SK-N-SH treated with all-trans-retinoic acid at 6 μM for 48 hours (cell line): ENCODE measurements at regions not wholly inside any gene's neighbourhood (a gene's known extent, or its start where the extent isn't known, plus 50 kb on each side); places are given as distances from the start of the nearest gene placed in this dataset.

Source experiments
- BACH2 ChIP-seq: fragments of 250-450 bp; sonication (Bioruptor Pico); IDR thresholded peaks from 2 replicates; pipeline ENCODE4 v1.9.0; 2021; ENCODE audit warnings: mild to moderate bottlenecking, borderline replicate concordance
- CSDC2 ChIP-seq: fragments of 250-450 bp; sonication (Bioruptor Pico); IDR thresholded peaks from 2 replicates; pipeline ENCODE4 v1.5.0; 2020; ENCODE audit warnings: mild to moderate bottlenecking, moderate library complexity
- OSR1 ChIP-seq: fragments of 250-450 bp; sonication (Bioruptor Pico); IDR thresholded peaks from 2 replicates; pipeline ENCODE4 v1.8.0; 2022; ENCODE audit warnings: moderate library complexity, mild to moderate bottlenecking, inconsistent platforms
- RARB ChIP-seq: fragments of 250-450 bp; sonication (Bioruptor Pico); IDR thresholded peaks from 2 replicates; pipeline ENCODE4 v1.8.0; 2021; ENCODE audit warnings: mild to moderate bottlenecking, moderate library complexity
- ZC3H10 ChIP-seq: fragments of 250-450 bp; sonication (Bioruptor Pico); IDR thresholded peaks from 2 replicates; pipeline ENCODE4 v1.5.1; 2021; ENCODE audit warnings: mild to moderate bottlenecking, moderate library complexity
- ZFP3 ChIP-seq: fragments of 250-450 bp; sonication (Bioruptor Pico); IDR thresholded peaks from 2 replicates; pipeline ENCODE4 v1.5.0; 2020; ENCODE audit warnings: mild to moderate bottlenecking, moderate library complexity
- ZNF565 ChIP-seq: fragments of 450-650 bp; formaldehyde crosslinking; conservative IDR thresholded peaks from 2 replicates; pipeline ENCODE4 v1.5.0; 2020; ENCODE audit warnings: low read depth, mild to moderate bottlenecking, moderate library complexity
- TF ChIP-seq, protein P1 (sequence below): fragments of 250-450 bp; sonication (Bioruptor Pico); IDR thresholded peaks from 2 replicates; pipeline ENCODE4 v1.5.0; 2020; ENCODE audit warnings: mild to moderate bottlenecking, moderate library complexity
- TF ChIP-seq, protein P2 (sequence below): fragments of 250-450 bp; sonication (Bioruptor Pico); IDR thresholded peaks from 2 replicates; pipeline ENCODE4 v1.5.1; 2020; ENCODE audit warnings: low read depth, mild to moderate bottlenecking, moderate library complexity
- TF ChIP-seq, protein P3 (sequence below): fragments of 250-450 bp; sonication (Bioruptor Pico); IDR thresholded peaks from 2 replicates; pipeline ENCODE4 v1.5.1; 2021; ENCODE audit warnings: mild to moderate bottlenecking, moderate library complexity

DNA sequence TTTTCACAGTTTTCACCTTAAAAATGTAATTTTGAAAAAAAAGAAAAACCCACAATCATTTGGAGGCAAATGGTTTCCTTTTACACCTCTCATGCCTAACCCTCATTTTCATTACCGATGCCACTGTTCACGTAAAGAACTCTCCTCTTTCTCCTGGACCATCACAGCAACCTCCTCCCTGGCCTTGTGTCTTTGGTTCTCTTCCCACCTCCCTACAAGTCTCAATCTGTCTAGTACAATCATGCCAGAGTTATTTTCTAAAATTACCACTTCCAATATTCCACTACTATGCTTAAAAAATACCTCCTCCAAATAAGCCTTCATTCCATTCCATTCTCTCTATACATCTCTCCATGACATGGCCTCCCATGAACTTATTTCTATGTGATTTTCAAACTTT is 77.9 kb upstream of the RIT2 start:
- TF ChIP-seq, protein P1, sequence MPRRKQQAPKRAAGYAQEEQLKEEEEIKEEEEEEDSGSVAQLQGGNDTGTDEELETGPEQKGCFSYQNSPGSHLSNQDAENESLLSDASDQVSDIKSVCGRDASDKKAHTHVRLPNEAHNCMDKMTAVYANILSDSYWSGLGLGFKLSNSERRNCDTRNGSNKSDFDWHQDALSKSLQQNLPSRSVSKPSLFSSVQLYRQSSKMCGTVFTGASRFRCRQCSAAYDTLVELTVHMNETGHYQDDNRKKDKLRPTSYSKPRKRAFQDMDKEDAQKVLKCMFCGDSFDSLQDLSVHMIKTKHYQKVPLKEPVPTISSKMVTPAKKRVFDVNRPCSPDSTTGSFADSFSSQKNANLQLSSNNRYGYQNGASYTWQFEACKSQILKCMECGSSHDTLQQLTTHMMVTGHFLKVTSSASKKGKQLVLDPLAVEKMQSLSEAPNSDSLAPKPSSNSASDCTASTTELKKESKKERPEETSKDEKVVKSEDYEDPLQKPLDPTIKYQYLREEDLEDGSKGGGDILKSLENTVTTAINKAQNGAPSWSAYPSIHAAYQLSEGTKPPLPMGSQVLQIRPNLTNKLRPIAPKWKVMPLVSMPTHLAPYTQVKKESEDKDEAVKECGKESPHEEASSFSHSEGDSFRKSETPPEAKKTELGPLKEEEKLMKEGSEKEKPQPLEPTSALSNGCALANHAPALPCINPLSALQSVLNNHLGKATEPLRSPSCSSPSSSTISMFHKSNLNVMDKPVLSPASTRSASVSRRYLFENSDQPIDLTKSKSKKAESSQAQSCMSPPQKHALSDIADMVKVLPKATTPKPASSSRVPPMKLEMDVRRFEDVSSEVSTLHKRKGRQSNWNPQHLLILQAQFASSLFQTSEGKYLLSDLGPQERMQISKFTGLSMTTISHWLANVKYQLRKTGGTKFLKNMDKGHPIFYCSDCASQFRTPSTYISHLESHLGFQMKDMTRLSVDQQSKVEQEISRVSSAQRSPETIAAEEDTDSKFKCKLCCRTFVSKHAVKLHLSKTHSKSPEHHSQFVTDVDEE (CRISPR knock-in tag) = no peak
- TF ChIP-seq ZC3H10 (CRISPR knock-in tag) (no peak), RARB (CRISPR knock-in tag) (no peak), OSR1 (CRISPR knock-in tag) (no peak), CSDC2 (CRISPR knock-in tag) (no peak), ZNF565 (CRISPR knock-in tag) (no peak), ZFP3 (CRISPR knock-in tag) (no peak), BACH2 (CRISPR knock-in tag) (no peak)
- TF ChIP-seq, protein P2, sequence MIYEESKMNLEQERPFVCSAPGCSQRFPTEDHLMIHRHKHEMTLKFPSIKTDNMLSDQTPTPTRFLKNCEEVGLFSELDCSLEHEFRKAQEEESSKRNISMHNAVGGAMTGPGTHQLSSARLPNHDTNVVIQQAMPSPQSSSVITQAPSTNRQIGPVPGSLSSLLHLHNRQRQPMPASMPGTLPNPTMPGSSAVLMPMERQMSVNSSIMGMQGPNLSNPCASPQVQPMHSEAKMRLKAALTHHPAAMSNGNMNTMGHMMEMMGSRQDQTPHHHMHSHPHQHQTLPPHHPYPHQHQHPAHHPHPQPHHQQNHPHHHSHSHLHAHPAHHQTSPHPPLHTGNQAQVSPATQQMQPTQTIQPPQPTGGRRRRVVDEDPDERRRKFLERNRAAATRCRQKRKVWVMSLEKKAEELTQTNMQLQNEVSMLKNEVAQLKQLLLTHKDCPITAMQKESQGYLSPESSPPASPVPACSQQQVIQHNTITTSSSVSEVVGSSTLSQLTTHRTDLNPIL (CRISPR knock-in tag) = no peak
- TF ChIP-seq, protein P3, sequence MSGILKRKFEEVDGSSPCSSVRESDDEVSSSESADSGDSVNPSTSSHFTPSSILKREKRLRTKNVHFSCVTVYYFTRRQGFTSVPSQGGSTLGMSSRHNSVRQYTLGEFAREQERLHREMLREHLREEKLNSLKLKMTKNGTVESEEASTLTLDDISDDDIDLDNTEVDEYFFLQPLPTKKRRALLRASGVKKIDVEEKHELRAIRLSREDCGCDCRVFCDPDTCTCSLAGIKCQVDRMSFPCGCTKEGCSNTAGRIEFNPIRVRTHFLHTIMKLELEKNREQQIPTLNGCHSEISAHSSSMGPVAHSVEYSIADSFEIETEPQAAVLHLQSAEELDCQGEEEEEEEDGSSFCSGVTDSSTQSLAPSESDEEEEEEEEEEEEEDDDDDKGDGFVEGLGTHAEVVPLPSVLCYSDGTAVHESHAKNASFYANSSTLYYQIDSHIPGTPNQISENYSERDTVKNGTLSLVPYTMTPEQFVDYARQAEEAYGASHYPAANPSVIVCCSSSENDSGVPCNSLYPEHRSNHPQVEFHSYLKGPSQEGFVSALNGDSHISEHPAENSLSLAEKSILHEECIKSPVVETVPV (CRISPR knock-in tag) = no peak
